K562 (cell line): ENCODE measurements at regions not wholly inside any gene's neighbourhood (a gene's known extent, or its start where the extent isn't known, plus 50 kb on each side); places are given as distances from the start of the nearest gene placed in this dataset.

ENCODE experiments used
- TF ChIP-seq, protein P1 (sequence below), 2 experiments: fragments of 450-650 bp; formaldehyde crosslinking in 1 of 2; IDR thresholded peaks; 2 replicates each; pipeline versions ENCODE4 v1.4.0 to v1.6.1; 2014 to 2020; ENCODE audit warnings: mild to moderate bottlenecking in 2 of 2, borderline replicate concordance in 1 of 2, low read depth in 1 of 2

DNA sequence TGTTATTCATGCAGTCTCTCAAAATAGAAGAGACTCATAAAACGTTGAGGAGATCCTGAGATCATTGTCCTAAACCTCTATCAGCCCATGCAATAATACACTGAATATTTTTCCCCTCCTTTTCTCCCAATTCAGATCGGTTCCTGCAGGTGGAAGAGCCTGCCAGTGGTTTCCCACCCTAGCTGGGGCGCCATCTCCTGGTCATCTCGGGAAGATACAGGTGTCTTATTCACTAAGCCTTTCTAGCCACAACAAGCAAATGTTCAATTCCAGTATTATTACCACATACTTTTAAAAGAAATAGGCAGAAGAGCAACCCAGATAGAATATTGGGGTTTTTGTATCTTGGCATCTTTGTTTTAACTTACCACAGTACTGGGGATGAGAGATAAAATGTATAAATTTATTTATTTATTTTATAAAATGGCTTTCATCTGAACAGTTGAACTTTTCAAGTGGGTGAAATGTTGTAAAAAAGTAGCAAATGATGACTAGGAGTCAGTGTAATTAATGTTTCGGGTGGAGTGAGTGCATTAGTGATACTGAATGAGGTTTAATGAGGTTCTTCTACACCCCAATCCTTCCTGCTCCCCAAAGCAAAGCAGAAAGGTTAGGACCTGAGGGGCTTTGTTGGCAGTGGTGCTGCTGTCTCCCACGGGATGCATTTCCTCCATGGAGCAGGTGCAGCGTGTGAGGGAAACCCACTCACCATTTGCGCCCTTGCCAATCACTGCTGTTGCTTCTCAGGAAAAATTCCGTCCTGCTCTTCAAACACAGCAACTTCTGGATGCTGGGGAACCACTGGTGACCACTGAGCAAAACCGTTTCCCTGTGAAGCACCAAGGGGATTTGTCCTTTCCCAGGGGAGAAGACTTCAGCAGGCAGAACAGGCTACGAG lies 147.1 kb upstream of the FHL2 start (continued):
- TF ChIP-seq, protein P1, sequence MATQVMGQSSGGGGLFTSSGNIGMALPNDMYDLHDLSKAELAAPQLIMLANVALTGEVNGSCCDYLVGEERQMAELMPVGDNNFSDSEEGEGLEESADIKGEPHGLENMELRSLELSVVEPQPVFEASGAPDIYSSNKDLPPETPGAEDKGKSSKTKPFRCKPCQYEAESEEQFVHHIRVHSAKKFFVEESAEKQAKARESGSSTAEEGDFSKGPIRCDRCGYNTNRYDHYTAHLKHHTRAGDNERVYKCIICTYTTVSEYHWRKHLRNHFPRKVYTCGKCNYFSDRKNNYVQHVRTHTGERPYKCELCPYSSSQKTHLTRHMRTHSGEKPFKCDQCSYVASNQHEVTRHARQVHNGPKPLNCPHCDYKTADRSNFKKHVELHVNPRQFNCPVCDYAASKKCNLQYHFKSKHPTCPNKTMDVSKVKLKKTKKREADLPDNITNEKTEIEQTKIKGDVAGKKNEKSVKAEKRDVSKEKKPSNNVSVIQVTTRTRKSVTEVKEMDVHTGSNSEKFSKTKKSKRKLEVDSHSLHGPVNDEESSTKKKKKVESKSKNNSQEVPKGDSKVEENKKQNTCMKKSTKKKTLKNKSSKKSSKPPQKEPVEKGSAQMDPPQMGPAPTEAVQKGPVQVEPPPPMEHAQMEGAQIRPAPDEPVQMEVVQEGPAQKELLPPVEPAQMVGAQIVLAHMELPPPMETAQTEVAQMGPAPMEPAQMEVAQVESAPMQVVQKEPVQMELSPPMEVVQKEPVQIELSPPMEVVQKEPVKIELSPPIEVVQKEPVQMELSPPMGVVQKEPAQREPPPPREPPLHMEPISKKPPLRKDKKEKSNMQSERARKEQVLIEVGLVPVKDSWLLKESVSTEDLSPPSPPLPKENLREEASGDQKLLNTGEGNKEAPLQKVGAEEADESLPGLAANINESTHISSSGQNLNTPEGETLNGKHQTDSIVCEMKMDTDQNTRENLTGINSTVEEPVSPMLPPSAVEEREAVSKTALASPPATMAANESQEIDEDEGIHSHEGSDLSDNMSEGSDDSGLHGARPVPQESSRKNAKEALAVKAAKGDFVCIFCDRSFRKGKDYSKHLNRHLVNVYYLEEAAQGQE (IDR thresholded peaks at IDR 0.05; ENCODE audit: borderline replicate concordance) = peak; percentile 54; the same call in 1 of the 2 replicates
- TF ChIP-seq, protein P1 (CRISPR knock-in tag; IDR thresholded peaks at IDR 0.05; ENCODE audit: low read depth) = no peak
